HFFc6 (cell line): ENCODE measurements at regions not wholly inside any gene's neighbourhood (a gene's known extent, or its start where the extent isn't known, plus 50 kb on each side); places are given as distances from the start of the nearest gene placed in this dataset.

Experiments used
- DNase-seq: peaks from one replicate; pipeline ENCODE4 v3.0.0-alpha.2; 2018
- H3K27ac Mint-ChIP-seq: 2 replicates; pipeline ENCODE4 v1.8.0; 2020; ENCODE audit warnings: mild to moderate bottlenecking, mixed read lengths
- H3K27me3 Mint-ChIP-seq: 2 replicates; pipeline ENCODE4 v1.8.0; 2021; ENCODE audit warnings: mild to moderate bottlenecking, moderate library complexity, mixed read lengths; ENCODE audit not compliant: insufficient read depth
- H3K36me3 Mint-ChIP-seq: 2 replicates; pipeline ENCODE4 v1.8.0; 2021; ENCODE audit warnings: low read depth, mixed read lengths
- H3K4me1 Mint-ChIP-seq: 2 replicates; pipeline ENCODE4 v1.8.0; 2020; ENCODE audit warnings: low read depth, mixed read lengths
- H3K4me3 Mint-ChIP-seq: 2 replicates; pipeline ENCODE4 v1.8.0; 2020; ENCODE audit warnings: mild to moderate bottlenecking, moderate library complexity, mixed read lengths
- H3K9me3 Mint-ChIP-seq: 2 replicates; pipeline ENCODE4 v1.8.0; 2020; ENCODE audit warnings: mild to moderate bottlenecking, mixed read lengths
- CTCF ChIP-seq: fragments of 200-600 bp; sonication (generic); IDR thresholded peaks from 2 replicates; pipeline ENCODE4 v1.5.0; 2021; ENCODE audit warnings: antibody characterized with exemption, mild to moderate bottlenecking

DNA sequence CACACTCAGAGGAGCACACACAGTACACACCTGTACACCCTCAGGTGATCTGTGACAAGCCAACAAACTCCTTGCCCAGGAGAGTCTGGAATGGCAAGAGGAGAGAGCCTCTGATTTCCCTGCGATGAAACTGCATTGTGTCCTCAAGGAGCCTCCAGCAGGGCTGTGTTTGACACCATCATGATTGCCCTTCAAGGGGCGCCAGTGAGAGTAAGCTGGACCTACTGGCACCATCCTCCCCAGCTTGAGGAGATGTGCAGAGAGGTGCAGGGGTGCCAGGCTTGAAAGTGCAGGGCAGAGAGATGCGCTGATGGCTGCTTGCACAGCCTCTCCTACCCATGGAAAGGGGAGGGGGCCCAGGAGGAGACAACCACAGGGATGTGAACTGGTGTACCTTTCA lies 188.8 kb upstream of the CADM1 start:
- Mint-ChIP-seq H3K4me3 (no peak overlapping the region), H3K36me3 (no peaks in the 10 kb centered on the region), H3K9me3 (peaks cover 62% of the 10 kb centered on the region), H3K4me1 (no peaks in the 10 kb centered on the region), H3K27ac (no peak overlapping the region), H3K27me3 (peaks cover 2% of the 10 kb centered on the region; the same call in 1 of the 2 replicates)
- no peak for DNase-seq
- TF ChIP-seq CTCF: no peak

DNA sequence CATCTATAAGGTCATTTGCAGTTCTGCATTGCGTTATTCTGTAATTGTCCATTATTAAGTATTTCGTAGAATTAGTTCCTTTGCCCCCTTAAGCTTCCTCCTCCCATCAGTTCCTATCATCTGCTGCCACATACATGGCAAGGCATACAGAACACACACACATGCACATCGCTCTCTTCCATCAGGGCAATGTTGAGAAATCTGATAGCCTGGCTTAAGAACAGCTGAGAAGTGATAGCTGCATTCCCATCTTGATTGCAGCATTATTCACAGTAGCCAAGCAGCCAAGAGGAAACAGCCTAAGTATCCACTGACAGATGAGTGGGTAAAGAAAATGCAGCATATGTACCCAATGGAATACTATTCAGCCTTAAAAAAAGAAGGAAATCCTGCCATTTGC lies 186.8 kb upstream of the CADM1 start:
- Mint-ChIP-seq H3K27me3 (peaks cover 1% of the 10 kb centered on the region; the same call in 1 of the 2 replicates), H3K27ac (no peak overlapping the region), H3K4me3 (no peak overlapping the region), H3K36me3 (no peaks in the 10 kb centered on the region), H3K4me1 (no peaks in the 10 kb centered on the region), H3K9me3 (peaks cover 60% of the 10 kb centered on the region)
- DNase-seq: no peak
- no peak for TF ChIP-seq CTCF

GRCh38 chr11:115687934-115688333 lies 183.7 kb upstream of the CADM1 start:
- no peak overlapping the region for H3K27ac Mint-ChIP-seq
- H3K36me3 Mint-ChIP-seq: 0 out of 2 replicates have a peak, but pooled peaks cover 4% of the 10 kb centered on the region
- DNase-seq: no peak
- H3K4me3 Mint-ChIP-seq: no peak overlapping the region
- H3K9me3 Mint-ChIP-seq: peaks cover 60% of the 10 kb centered on the region
- peaks cover 1% of the 10 kb centered on the region; the same call in 1 of the 2 replicates for H3K27me3 Mint-ChIP-seq
- H3K4me1 Mint-ChIP-seq: no peaks in the 10 kb centered on the region
- TF ChIP-seq CTCF: no peak

DNA sequence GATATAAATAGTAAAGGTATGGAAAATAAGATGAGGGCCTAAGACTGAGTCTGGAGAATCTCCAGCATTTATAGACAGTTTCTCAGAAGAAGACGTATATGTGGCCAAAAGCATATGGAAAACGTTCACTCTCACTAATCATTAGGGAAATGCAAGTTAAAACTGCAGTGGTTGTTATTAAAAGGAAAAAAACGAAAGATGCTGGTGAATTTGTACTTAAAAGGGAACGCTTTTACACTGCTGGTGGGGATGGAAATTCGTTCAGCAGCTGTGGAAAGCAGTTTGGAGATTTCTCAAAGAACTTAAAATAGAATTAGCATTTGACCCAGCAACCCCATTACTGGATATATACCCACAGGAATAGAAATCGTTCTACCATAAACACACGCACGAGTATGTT lies 180.5 kb upstream of the CADM1 start:
- TF ChIP-seq CTCF: no peak
- H3K36me3 Mint-ChIP-seq: 0 out of 2 replicates have a peak, but pooled peaks cover 8% of the 10 kb centered on the region
- H3K27ac Mint-ChIP-seq: no peak overlapping the region
- peaks cover 1% of the 10 kb centered on the region; the same call in 1 of the 2 replicates for H3K27me3 Mint-ChIP-seq
- H3K4me3 Mint-ChIP-seq: no peak overlapping the region
- no peak for DNase-seq
- peaks cover 56% of the 10 kb centered on the region for H3K9me3 Mint-ChIP-seq
- no peaks in the 10 kb centered on the region for H3K4me1 Mint-ChIP-seq

DNA sequence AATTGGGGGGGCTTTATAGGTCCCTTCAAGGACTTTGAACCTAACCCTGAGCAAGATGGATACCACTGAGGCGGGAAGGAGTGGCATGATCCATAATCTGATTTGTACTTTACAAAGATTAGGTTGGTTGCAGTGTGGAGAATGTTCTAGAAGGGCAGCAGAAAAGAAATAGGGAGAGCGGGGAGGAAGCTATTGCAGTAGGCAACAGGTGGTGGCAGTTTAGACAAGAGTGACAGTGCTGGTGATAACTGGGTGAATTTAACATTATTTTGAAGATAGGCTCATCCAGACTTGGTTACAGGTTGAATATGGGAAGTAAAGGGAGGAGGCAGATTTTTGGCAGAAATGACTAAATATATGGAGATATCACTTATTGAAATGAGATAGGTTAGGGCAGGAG lies 179.9 kb upstream of the CADM1 start:
- peaks cover 54% of the 10 kb centered on the region for H3K9me3 Mint-ChIP-seq
- no peak overlapping the region for H3K27ac Mint-ChIP-seq
- no peak overlapping the region for H3K4me3 Mint-ChIP-seq

More for the DNA sequence above, 179.9 kb upstream of the CADM1 start:
- 0 out of 2 replicates have a peak, but pooled peaks cover 8% of the 10 kb centered on the region for H3K36me3 Mint-ChIP-seq
- no peaks in the 10 kb centered on the region for H3K4me1 Mint-ChIP-seq
- TF ChIP-seq CTCF: no peak
- H3K27me3 Mint-ChIP-seq: peaks cover 1% of the 10 kb centered on the region; the same call in 1 of the 2 replicates
- DNase-seq: no peak
